Transverse colon (tissue), 4 donors: ENCODE measurements at regions not wholly inside any gene's neighbourhood (a gene's known extent, or its start where the extent isn't known, plus 50 kb on each side); places are given as distances from the start of the nearest gene placed in this dataset.

Source experiments
- EP300 ChIP-seq: sonication (generic); formaldehyde crosslinking; IDR thresholded peaks from one replicate; pipeline ENCODE4 v1.6.1; 2017; ENCODE audit warnings: antibody characterized with exemption, low read depth
- POLR2A ChIP-seq: fragments of 450-650 bp; IDR thresholded peaks from one replicate; pipeline ENCODE4 v1.6.1; 2016; ENCODE audit warnings: antibody characterized with exemption, mild to moderate bottlenecking, moderate library complexity
- POLR2AphosphoS5 ChIP-seq, 3 donors: sonication (generic); formaldehyde crosslinking; IDR thresholded peaks; one replicate each; pipeline ENCODE4 v1.6.1; 2016; ENCODE audit warnings: antibody characterized with exemption in 3 of 3
- TF ChIP-seq, protein P1 (sequence below), 5 experiments: fragments of 200-600 bp in 3 of 5; fragments of 450-650 bp in 2 of 5; sonication (generic) in 3 of 5; IDR thresholded peaks; 1 replicate in 2 of 5; 2 replicates in 3 of 5; pipeline ENCODE4 v1.5.1; 2016 to 2017; ENCODE audit warnings: antibody characterized with exemption in 5 of 5, inconsistent platforms in 3 of 5, mild to moderate bottlenecking in 2 of 5, moderate library complexity in 1 of 5

DNA sequence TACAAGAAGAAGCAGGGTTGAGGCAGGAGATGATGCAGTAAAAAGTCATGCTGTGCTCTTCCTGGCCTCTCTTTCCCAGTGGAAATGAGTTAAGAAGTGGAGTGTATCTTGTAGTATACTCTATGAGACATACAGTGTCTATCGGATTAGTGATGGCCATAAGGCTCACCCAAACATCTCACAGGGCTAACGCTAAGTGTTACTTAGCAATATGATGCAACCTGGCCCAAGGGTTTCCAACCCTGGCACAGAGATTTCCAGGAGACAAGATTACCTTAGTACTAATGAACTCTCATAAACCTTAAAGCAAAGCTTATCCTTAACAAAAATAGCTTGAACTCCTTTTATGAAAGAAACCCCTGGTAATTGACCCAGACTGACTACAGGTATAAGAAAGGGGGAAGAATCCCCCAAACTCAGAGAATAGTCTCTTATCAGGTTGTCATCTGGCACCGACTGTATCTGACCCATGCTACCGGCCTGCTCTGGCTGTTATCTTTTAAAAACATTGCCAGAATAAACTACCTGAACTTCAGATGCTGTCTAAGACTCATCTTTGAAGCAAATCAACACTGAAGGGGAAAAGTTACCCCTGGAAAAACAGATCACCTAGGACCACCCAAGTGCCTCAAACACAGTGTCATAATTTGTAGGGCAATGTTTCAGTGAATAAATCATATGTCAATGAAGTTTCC is 1002.0 kb downstream of the REEP3 start:
- TF ChIP-seq, protein P1, sequence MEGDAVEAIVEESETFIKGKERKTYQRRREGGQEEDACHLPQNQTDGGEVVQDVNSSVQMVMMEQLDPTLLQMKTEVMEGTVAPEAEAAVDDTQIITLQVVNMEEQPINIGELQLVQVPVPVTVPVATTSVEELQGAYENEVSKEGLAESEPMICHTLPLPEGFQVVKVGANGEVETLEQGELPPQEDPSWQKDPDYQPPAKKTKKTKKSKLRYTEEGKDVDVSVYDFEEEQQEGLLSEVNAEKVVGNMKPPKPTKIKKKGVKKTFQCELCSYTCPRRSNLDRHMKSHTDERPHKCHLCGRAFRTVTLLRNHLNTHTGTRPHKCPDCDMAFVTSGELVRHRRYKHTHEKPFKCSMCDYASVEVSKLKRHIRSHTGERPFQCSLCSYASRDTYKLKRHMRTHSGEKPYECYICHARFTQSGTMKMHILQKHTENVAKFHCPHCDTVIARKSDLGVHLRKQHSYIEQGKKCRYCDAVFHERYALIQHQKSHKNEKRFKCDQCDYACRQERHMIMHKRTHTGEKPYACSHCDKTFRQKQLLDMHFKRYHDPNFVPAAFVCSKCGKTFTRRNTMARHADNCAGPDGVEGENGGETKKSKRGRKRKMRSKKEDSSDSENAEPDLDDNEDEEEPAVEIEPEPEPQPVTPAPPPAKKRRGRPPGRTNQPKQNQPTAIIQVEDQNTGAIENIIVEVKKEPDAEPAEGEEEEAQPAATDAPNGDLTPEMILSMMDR (IDR thresholded peaks at IDR 0.05), result no peak
- TF ChIP-seq EP300 (no peak), POLR2A (no peak), POLR2AphosphoS5 (IDR thresholded peaks at IDR 0.05) (no peak)
